ENCODE measurements at regions not wholly inside any gene's neighbourhood (a gene's known extent, or its start where the extent isn't known, plus 50 kb on each side); places are given as distances from the start of the nearest gene placed in this dataset.

DNA sequence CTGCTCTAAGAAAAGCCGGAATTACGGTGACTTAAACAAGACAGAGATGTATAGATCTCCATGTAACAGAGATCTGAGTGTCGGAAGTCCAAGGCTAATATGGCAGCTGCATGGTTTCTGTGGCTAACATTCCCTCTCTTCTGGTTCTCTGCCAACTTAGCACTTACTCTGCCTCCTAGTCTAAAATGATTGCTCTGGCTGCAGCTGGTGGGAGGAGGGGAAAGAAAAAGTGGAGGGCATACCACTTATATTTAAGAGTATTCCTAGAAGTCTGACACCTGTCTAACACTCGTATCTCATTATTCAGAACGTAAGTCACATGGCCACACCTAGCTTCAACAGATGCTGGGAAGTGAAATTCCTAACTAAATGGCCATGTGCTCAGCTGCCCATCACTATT is 551.5 kb upstream of the TLE4 start:
- TF ChIP-seq, protein P1, sequence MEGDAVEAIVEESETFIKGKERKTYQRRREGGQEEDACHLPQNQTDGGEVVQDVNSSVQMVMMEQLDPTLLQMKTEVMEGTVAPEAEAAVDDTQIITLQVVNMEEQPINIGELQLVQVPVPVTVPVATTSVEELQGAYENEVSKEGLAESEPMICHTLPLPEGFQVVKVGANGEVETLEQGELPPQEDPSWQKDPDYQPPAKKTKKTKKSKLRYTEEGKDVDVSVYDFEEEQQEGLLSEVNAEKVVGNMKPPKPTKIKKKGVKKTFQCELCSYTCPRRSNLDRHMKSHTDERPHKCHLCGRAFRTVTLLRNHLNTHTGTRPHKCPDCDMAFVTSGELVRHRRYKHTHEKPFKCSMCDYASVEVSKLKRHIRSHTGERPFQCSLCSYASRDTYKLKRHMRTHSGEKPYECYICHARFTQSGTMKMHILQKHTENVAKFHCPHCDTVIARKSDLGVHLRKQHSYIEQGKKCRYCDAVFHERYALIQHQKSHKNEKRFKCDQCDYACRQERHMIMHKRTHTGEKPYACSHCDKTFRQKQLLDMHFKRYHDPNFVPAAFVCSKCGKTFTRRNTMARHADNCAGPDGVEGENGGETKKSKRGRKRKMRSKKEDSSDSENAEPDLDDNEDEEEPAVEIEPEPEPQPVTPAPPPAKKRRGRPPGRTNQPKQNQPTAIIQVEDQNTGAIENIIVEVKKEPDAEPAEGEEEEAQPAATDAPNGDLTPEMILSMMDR (IDR thresholded peaks at IDR 0.05), result no peak
- no peak for TF ChIP-seq POLR2A (IDR thresholded peaks at IDR 0.05)

All from testis (tissue), 2 donors.